ENCODE measurements at regions not wholly inside any gene's neighbourhood (a gene's known extent, or its start where the extent isn't known, plus 50 kb on each side); places are given as distances from the start of the nearest gene placed in this dataset.

- ATAC-seq (no peak), DNase-seq (no peak)
- Histone ChIP-seq H3K4me3 (ENCODE audit: low read length) (no peak overlapping the region), H3K27ac (ENCODE audit: low read length) (no peak overlapping the region), H3K27me3 (ENCODE audit: control insufficient read depth, insufficient read depth) (no peaks in the 10 kb centered on the region), H3K4me1 (ENCODE audit: control insufficient read depth, insufficient read depth, low read length) (no peaks in the 10 kb centered on the region), H3K9me3 (ENCODE audit: control insufficient read depth, low read length) (no peaks in the 10 kb centered on the region)
- WGBS, result 63% methylated on average over 3 of the region's 3 CpGs
- intact Hi-C loops (cut with DNase I), result no loop called here
These were observed 210.9 kb upstream of the OSR1 start for GRCh38 chr2:19569300-19569791.

GRCh38 chr2:19568809-19569208 lies 210.4 kb upstream of the OSR1 start:
- no peak for ATAC-seq
- WGBS, result 96% methylated on average over 5 of the region's 5 CpGs
- DNase-seq, result no peak
- Histone ChIP-seq H3K27me3 (ENCODE audit: control insufficient read depth, insufficient read depth) (no peaks in the 10 kb centered on the region), H3K4me3 (ENCODE audit: low read length) (no peak overlapping the region), H3K9me3 (ENCODE audit: control insufficient read depth, low read length) (no peaks in the 10 kb centered on the region), H3K27ac (ENCODE audit: low read length) (no peak overlapping the region), H3K4me1 (ENCODE audit: control insufficient read depth, insufficient read depth, low read length) (no peaks in the 10 kb centered on the region)
- intact Hi-C loops (cut with DNase I), result no loop called here

DNA sequence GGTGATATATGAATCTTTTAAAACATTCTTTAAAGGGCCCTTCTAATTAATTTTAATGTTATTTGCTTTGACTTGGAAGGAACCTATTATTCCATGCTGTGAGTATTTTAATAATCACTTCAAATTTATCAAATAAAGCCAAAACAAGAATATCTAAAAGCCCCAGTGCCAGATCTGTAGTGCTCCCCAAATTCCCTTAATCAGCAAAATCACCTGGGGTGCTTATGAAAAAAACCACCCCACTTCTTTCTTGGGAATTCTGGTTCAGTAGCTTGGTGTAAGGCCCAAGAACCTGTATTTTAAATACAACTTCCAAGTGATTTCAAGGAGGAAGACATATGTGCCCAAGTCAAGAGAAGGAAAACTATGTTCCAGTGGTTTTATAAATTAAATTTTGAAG lies 202.4 kb upstream of the OSR1 start:
- no peaks in the 10 kb centered on the region for H3K9me3 ChIP-seq (ENCODE audit: control insufficient read depth, low read length)
- ATAC-seq (no peak), DNase-seq (no peak)
- no peaks in the 10 kb centered on the region for H3K4me1 ChIP-seq (ENCODE audit: control insufficient read depth, insufficient read depth, low read length)
- no peak overlapping the region for H3K27ac ChIP-seq (ENCODE audit: low read length)
- H3K4me3 ChIP-seq (ENCODE audit: low read length), result no peak overlapping the region
- H3K27me3 ChIP-seq (ENCODE audit: control insufficient read depth, insufficient read depth), result no peaks in the 10 kb centered on the region
- intact Hi-C loops (cut with DNase I), result no loop called here

DNA sequence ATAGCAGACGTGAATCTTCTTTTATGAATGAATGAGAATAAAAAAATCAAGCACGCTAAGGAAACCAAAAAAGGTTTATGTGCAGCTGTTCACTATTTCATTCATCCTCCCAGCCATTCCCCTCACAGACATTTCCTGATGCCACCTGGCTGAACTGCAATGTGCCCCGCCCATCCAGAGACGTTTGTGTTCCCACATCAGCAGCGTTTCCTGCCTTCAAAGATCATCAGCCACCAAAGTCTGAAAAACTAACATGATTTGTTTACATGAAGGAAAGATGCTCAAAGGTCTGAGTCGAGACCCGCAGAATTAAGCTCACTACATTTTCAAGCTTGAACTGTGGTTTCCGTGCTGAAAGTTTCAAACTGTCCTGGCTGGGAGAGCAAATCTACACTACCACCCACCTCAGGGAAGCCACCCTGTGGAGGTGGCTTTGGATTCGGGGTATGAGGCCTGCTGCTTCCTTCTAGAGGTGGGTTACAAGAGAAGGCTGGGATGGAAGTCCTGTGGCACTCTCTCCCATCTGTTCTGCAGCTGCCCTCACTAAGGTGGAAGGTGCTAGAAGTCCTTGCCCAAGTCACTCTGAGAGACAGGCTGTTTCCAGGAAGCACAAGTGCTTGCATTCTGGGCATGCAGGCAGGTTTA lies 201.3 kb upstream of the OSR1 start:
- intact Hi-C loops (cut with DNase I), result no loop called here
- no peak for ATAC-seq
- WGBS, result 55% methylated on average over 9 of the region's 9 CpGs

DNA sequence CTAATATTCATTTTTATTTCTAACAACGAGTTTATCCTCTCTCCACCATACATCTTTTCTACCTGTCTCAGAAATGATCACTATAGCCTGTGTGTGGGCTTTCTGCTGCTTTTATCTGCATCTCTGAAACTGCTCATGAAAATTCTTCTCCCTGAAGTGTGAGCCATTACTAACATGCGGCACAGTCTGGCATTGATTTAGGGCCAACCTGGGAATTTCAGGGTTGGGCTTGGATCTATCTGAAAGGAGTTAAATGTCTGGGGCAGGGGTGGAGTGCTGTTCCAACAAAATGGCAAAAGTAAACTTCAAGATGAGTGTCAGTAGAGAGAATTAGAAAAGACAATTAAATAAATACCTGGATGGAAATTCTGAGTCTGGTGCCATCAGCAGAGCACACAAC lies 198.2 kb upstream of the OSR1 start:
- Histone ChIP-seq H3K9me3 (ENCODE audit: control insufficient read depth, low read length) (no peaks in the 10 kb centered on the region), H3K4me1 (ENCODE audit: control insufficient read depth, insufficient read depth, low read length) (no peaks in the 10 kb centered on the region), H3K4me3 (ENCODE audit: low read length) (no peak overlapping the region), H3K27ac (ENCODE audit: low read length) (no peak overlapping the region), H3K27me3 (ENCODE audit: control insufficient read depth, insufficient read depth) (no peaks in the 10 kb centered on the region)
- ATAC-seq (no peak), DNase-seq (no peak)
- intact Hi-C loops (cut with DNase I), result no loop called here
- 90% methylated on average over 2 of the region's 2 CpGs for WGBS

More for the DNA sequence above, 201.3 kb upstream of the OSR1 start:
- no peak overlapping the region for H3K27ac ChIP-seq (ENCODE audit: low read length)
- no peak overlapping the region for H3K4me3 ChIP-seq (ENCODE audit: low read length)
- H3K27me3 ChIP-seq (ENCODE audit: control insufficient read depth, insufficient read depth), result no peaks in the 10 kb centered on the region
- H3K9me3 ChIP-seq (ENCODE audit: control insufficient read depth, low read length), result no peaks in the 10 kb centered on the region
- no peak for DNase-seq
- H3K4me1 ChIP-seq (ENCODE audit: control insufficient read depth, insufficient read depth, low read length), result no peaks in the 10 kb centered on the region

DNA sequence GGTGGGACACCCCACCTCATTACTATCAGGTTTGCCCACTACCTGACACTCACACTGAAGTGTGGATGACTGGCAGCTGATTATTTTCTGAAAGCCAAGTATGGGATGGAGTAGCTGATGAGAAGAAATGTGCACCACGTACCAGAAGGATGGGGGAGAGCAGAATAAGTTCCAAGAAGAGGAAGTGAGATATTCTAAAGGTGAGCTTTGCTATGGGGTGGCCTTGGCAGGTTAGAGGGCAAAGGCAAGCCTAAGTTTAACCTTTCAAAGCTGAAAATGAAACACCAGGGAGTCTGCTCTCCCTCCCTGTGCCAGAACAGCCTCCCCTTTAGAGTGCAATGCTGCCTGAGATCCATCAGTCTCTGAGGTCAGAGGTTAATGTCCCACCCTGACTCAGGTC lies 196.1 kb upstream of the OSR1 start:
- intact Hi-C loops (cut with DNase I), result no loop called here
- DNase-seq, result no peak
- ATAC-seq, result no peak
- no peaks in the 10 kb centered on the region for H3K27me3 ChIP-seq (ENCODE audit: control insufficient read depth, insufficient read depth)
- no peak overlapping the region for H3K4me3 ChIP-seq (ENCODE audit: low read length)
- no peaks in the 10 kb centered on the region for H3K4me1 ChIP-seq (ENCODE audit: control insufficient read depth, insufficient read depth, low read length)
- H3K9me3 ChIP-seq (ENCODE audit: control insufficient read depth, low read length), result no peaks in the 10 kb centered on the region
- H3K27ac ChIP-seq (ENCODE audit: low read length), result no peak overlapping the region
- 88% methylated on average over 1 of the region's 1 CpG for WGBS

DNA sequence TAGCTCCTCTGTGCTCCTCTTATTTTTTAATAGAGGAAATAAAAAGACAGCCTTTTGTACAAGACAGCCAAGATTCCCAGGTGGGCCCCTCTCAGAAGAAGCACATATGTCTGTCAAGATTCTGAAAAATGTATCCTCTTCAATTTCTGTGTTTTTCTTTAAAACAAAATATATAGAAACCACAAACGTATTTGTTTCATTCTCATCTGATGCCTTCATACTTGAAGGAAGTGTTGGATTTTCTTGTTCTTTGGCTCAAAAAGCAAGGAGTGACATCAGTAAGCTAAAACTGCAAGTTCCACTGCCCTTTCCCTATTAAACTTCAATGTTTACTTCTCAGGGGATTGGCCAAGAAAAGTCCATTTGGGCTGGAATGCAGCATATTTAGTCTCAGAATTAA lies 193.8 kb upstream of the OSR1 start:
- no peaks in the 10 kb centered on the region for H3K9me3 ChIP-seq (ENCODE audit: control insufficient read depth, low read length)
- H3K4me3 ChIP-seq (ENCODE audit: low read length), result no peak overlapping the region
- H3K4me1 ChIP-seq (ENCODE audit: control insufficient read depth, insufficient read depth, low read length), result no peaks in the 10 kb centered on the region
- DNase-seq, result no peak
- WGBS, result 57% methylated on average over 1 of the region's 1 CpG
- ATAC-seq, result no peak
- no peaks in the 10 kb centered on the region for H3K27me3 ChIP-seq (ENCODE audit: control insufficient read depth, insufficient read depth)
- intact Hi-C loops (cut with DNase I), result no loop called here
- H3K27ac ChIP-seq (ENCODE audit: low read length), result no peak overlapping the region

GRCh38 chr2:19550750-19551149 lies 192.3 kb upstream of the OSR1 start:
- no peaks in the 10 kb centered on the region for H3K4me1 ChIP-seq (ENCODE audit: control insufficient read depth, insufficient read depth, low read length)
- intact Hi-C loops (cut with DNase I), result no loop called here
- WGBS, result 69% methylated on average over 9 of the region's 9 CpGs
- DNase-seq (no peak), ATAC-seq (no peak)
- no peaks in the 10 kb centered on the region for H3K27me3 ChIP-seq (ENCODE audit: control insufficient read depth, insufficient read depth)
- H3K4me3 ChIP-seq (ENCODE audit: low read length), result no peak overlapping the region
- H3K9me3 ChIP-seq (ENCODE audit: control insufficient read depth, low read length), result no peaks in the 10 kb centered on the region
- H3K27ac ChIP-seq (ENCODE audit: low read length), result no peak overlapping the region

DNA sequence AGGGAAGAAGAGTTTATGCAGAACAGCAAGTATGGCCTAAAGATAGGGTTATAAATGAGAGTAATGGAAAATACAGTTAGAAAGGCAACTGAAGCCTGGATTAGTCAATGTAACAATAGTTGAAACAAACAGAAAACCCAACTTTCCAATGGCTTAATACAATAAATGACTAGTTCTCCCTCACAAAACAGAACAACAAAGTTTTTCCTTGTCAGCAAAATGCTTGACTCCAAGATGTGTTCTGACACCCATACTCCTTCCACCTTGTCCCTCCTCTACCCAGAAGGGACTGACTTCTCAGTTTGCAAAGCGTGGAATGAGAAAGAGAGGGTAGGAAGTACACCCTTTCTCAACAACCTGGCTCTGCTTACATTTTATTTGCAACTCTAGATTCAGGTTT lies 191.4 kb upstream of the OSR1 start:
- Histone ChIP-seq H3K27me3 (ENCODE audit: control insufficient read depth, insufficient read depth) (no peaks in the 10 kb centered on the region), H3K4me1 (ENCODE audit: control insufficient read depth, insufficient read depth, low read length) (no peaks in the 10 kb centered on the region), H3K9me3 (ENCODE audit: control insufficient read depth, low read length) (no peaks in the 10 kb centered on the region), H3K4me3 (ENCODE audit: low read length) (no peak overlapping the region), H3K27ac (ENCODE audit: low read length) (no peak overlapping the region)
- DNase-seq, result no peak
- WGBS, result 93% methylated on average over 1 of the region's 1 CpG
- intact Hi-C loops (cut with DNase I), result no loop called here
- ATAC-seq, result no peak

DNA sequence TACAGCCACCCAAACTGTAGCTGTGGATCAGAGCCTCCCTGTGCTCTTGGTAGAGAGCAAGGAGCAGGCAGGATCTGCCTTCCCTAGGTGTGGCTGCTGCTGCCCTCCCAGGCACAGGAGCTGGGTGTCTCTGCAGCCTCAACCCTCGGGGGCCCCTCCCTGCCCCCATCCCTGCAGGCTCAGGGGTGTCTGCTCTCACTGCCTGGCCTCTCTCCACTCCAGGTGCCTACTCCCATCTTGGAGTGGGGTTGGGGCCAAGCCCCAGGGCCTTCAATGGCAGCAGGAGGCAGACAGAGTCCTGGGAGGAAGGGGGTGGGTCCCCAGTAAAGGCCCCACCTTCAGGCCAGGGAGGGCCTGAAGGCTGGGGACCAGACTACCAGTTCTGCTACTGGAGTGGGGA lies 189.7 kb upstream of the OSR1 start:
- Histone ChIP-seq H3K27ac (ENCODE audit: low read length) (no peak overlapping the region), H3K27me3 (ENCODE audit: control insufficient read depth, insufficient read depth) (no peaks in the 10 kb centered on the region), H3K9me3 (ENCODE audit: control insufficient read depth, low read length) (no peaks in the 10 kb centered on the region), H3K4me3 (ENCODE audit: low read length) (no peak overlapping the region), H3K4me1 (ENCODE audit: control insufficient read depth, insufficient read depth, low read length) (no peaks in the 10 kb centered on the region)
- 69% methylated on average over 1 of the region's 1 CpG for WGBS
- intact Hi-C loops (cut with DNase I), result no loop called here
- DNase-seq (no peak), ATAC-seq (no peak)

DNA sequence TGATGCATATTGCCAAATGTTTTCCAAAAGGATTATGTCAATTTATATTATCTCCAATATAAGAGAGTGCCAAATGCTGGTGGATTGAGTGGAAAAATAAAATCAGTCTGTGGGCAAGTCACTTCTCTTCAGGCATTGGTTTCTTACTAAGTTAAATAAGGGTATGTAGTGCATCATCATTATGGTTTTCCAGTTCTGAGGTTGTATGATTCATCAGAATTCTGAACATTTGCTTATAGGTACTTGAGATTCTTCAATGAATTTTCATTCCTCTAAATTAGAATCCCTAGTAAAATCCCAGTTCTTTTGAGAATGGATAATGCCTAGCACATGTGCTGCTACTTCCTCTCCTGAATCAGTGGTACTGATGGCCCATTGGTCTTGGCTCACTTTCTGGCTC lies 188.9 kb upstream of the OSR1 start:
- intact Hi-C loops (cut with DNase I), result no loop called here
- DNase-seq (no peak), ATAC-seq (no peak)
- Histone ChIP-seq H3K9me3 (ENCODE audit: control insufficient read depth, low read length) (no peaks in the 10 kb centered on the region), H3K4me3 (ENCODE audit: low read length) (no peak overlapping the region), H3K27me3 (ENCODE audit: control insufficient read depth, insufficient read depth) (no peaks in the 10 kb centered on the region), H3K4me1 (ENCODE audit: control insufficient read depth, insufficient read depth, low read length) (peaks cover 1% of the 10 kb centered on the region), H3K27ac (ENCODE audit: low read length) (no peak overlapping the region)

DNA sequence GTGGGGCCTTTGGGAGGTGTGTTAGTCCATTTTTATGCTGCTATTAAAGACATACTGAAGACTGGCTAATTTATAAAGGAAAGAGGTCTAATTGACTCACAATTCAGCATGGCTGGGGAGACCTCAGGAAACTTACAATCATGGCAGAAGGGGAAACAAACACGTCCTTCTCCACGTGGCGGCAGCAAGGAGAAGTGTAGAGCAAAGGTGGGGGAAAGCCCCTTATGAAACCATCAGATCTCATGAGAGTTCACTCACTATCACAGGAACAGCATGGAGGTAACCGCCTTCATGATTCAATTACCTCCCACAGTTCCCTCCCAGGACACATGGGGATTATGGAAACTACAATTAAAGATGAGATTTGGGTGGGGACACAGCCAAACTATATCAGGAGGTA lies 187.1 kb upstream of the OSR1 start:
- no peak for ATAC-seq
- no peak for DNase-seq
- Histone ChIP-seq H3K27ac (ENCODE audit: low read length) (no peak overlapping the region), H3K9me3 (ENCODE audit: control insufficient read depth, low read length) (no peaks in the 10 kb centered on the region), H3K4me1 (ENCODE audit: control insufficient read depth, insufficient read depth, low read length) (peaks cover 1% of the 10 kb centered on the region), H3K27me3 (ENCODE audit: control insufficient read depth, insufficient read depth) (no peaks in the 10 kb centered on the region), H3K4me3 (ENCODE audit: low read length) (no peak overlapping the region)
- WGBS, result 59% methylated on average over 4 of the region's 4 CpGs
- intact Hi-C loops (cut with DNase I), result no loop called here

All from right cardiac atrium (tissue), 5 donors.